B cell (primary cell): ENCODE measurements at regions not wholly inside any gene's neighbourhood (a gene's known extent, or its start where the extent isn't known, plus 50 kb on each side); places are given as distances from the start of the nearest gene placed in this dataset.

Experiments used
- CTCF ChIP-seq: fragments of 200-600 bp; IDR thresholded peaks from one replicate; pipeline ENCODE4 v1.8.0; 2022; ENCODE audit warnings: antibody characterized with exemption, mild to moderate bottlenecking
- EZH2 ChIP-seq: IDR thresholded peaks from 2 replicates; pipeline ENCODE4 v1.6.1; 2012; ENCODE audit warnings: borderline replicate concordance, low read depth, mild to moderate bottlenecking, moderate library complexity, low read length; ENCODE audit not compliant: insufficient read depth, poor library complexity, severe bottlenecking

GRCh38 chr3:56966509-56966908 is 94.0 kb upstream of the SPATA12 start:
- TF ChIP-seq CTCF (no peak), EZH2 (no peak)
